GM21390 (cell line): ENCODE measurements at regions not wholly inside any gene's neighbourhood (a gene's known extent, or its start where the extent isn't known, plus 50 kb on each side); places are given as distances from the start of the nearest gene placed in this dataset.
"Not testable (repeated sequence)": the region's sequence is repeated elsewhere in the genome, so short reads cannot be mapped to it uniquely, and the experiment has no call there.

Experiments
- ATAC-seq: cut with Tn5 transposase; IDR thresholded peaks from one replicate; pipeline ENCODE4 v1.9.1; 2021; ENCODE audit not compliant: unreplicated experiment

DNA sequence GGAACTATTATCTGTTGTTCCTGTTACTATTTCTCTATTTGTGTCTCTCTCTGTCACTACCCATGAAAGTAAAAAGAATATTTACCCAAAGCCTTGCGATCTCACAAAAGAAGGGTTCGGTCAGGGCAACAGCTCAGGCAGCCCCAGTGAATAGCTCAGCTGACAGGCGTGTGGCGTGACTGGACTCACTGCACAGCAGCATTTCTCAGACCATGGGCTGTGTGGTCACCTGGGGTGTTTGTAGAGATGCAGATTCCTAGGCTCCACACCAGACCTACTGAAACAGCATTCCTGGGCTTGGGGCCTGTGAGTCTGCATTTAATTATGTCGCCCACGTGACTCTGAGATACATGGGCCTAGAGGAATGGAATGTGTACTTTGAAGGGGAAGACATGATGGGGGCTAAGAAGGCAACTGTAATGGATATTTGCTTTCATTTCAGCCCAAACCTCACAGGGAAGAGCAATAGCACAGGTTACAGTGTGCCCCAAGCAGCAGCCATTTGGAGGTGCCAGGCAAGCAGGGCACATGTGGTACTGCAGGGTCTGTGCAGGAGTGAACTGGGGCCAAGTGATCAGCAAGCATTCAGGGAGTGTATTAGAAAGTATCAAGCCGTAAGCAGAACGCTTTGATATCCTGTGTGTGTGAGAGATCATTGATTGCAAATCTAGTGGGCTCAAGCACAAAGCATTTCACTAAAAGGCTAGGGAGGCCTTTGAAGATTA lies 90.4 kb upstream of the RBMS1 start:
- ATAC-seq, result no peak

- no peak for ATAC-seq
Measured at GRCh38 chr2:160584972-160585494, 91.4 kb upstream of the RBMS1 start.

DNA sequence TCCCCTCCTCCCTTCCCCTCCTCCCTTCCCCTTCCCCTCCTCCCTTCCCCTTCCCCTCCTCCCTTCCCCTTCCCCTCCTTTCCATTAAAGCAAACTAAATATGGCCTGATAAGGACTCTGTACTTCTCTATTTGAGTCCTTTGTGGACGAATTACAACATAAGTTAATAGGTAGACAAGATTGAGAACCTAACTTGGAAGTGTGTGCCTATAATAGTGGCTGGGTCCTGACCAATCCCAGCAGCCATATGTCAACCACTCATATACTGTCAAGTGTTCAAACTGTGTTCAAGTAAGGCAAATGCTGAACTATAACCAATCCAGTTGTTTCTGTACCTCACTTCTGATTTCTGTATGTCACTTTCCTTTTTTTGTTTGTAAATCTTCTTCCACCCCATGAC lies 97.1 kb upstream of the RBMS1 start:
- ATAC-seq, result no peak

DNA sequence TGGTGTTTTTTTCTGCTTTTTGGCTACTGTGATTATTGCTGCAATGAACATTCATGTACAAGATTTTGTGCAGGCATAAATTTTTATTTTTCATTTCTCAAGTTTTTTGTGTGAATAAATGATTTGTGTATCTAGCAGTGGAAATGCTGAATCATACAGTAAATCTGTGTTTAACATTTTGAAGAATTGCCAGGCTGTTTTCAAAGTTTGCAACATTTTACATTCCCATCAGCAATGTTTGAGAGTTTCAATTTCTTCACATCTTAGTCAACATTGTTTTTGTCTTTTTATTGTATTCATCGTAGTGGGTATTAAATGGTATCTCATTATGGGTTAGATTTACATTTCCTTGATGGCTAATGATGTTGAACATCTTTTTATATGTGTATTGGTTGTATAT lies 98.8 kb upstream of the RBMS1 start:
- no peak for ATAC-seq

- no peak for ATAC-seq
Measured at GRCh38 chr2:160592993-160593392, 99.4 kb upstream of the RBMS1 start.

DNA sequence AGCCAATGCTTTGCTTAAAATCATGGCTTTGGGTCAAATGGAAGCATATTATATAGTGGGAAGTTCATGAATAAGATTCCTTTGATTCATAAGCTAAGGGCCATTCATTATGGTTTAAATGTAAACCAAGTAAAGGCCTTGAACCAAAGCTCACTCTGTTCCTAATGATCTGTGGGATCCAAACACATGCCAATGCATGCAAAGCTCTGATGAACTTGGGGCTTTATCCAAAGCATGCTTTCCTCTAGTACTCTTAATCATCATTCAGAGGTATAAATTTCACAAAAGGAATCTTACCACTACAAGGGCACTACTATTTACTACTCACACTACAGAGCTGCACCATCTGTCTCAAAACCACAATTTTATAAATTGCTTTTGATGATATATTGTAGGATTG lies 102.8 kb upstream of the RBMS1 start:
- ATAC-seq, result no peak

- not testable (repeated sequence) for ATAC-seq
Measured at GRCh38 chr2:160600437-160600836, 106.8 kb upstream of the RBMS1 start.

DNA sequence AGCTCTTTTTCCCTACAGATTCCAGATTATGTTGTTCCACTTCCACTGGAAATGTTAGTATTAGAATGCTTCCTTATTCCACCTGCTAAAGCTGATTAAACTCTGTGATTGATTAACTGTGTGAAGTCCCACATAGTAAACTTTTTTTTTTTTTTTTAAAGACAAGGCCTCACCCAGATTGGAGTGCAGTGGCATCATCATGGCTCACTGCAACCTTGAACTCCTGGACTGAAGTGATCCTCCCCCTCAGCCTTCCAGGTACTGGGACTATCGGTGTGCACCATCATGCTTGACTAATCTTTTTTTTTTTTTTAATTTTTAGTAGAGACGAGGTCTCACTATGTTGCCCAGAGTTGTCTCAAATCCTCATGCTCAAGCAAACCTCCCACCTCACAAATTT lies 108.5 kb upstream of the RBMS1 start:
- no peak for ATAC-seq

DNA sequence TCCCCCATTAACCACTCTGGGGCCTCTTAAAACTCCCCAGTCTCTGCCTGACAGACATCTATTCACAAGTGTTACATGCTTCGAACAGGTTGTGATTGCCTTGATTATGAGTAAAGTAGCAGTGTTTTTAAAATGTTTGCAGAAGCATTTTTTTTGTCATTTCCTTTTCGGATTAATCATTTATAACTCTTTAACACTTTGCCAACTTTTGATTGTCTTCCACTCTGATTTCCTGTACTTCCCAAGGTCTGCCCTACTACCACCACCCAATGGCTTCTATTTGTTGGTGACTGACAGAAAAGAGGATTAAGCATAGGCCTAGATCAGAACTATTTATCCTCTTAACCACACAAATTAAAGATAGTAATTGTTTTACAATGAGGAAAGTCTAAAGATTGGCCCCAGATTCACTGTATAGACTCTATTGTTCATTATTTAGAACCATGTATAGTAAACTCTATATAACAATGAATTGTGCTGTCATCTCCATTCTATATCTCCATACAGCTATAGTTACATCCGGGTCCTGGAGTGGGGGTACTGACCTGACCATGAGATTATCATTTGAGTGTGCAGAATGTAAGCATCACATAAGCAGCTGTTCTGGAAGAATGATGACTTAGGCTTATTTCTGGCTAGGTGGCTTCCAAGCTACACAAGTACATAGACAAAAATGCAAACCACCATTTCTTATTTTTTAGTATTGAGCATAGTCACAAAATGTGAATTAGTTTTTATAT lies 110.3 kb upstream of the RBMS1 start:
- no peak for ATAC-seq

DNA sequence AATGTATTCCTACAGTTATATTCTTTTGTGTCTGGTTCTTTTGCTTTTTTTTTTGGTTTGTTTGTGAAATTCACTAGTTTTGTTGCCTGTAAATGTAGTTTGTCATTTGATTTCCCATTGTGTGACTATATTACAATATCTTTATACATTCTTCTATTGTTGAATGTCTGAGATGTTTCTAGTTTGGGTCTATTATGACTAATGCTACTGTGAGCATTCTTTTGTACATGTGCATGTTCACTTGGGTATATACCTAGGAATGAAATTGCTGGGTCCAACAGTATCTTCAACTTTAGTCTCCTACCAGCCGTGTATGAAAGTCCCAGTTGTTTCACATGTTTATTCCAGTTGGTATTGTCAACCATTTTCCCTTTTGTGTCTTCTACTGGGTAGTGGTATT lies 112.7 kb upstream of the RBMS1 start:
- no peak for ATAC-seq

DNA sequence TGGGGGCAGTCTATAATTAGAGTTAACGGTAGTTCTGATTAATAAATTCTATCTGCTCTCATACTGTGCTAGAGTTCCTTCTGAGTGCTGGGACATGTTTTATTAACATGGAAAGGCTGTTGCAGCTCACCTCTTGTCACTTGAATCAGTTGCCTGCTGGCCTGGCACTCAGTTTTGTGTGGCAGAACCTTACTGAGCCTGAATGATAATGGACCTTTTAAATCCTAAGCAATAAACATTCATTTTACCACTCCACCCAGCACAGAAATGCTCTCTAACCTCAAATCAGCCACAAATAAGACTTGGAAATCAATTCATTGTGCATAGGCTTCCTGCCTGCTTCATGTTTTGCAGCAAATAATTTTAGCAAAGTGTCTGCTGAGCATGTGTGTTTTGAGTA lies 115.0 kb upstream of the RBMS1 start:
- no peak for ATAC-seq

DNA sequence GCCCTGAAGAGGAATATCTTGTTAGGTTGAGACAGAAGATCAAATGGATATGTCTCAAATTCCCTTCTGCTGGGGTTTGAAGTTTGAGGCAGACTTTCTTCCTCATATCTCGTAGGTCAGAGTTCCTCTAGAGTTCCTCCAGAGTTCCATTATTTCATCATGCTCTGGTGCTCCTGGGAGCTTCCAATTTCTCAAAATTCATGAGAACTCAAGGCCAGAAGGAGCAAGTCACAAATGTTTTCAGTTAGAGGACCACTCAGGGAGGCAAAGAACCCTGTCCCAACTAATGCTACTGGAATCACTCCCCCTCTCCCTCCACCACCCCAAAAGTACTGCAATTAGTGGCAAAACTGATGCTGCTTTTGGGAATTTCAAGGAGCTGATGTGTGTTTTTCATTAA lies 115.7 kb upstream of the RBMS1 start:
- ATAC-seq, result no peak

DNA sequence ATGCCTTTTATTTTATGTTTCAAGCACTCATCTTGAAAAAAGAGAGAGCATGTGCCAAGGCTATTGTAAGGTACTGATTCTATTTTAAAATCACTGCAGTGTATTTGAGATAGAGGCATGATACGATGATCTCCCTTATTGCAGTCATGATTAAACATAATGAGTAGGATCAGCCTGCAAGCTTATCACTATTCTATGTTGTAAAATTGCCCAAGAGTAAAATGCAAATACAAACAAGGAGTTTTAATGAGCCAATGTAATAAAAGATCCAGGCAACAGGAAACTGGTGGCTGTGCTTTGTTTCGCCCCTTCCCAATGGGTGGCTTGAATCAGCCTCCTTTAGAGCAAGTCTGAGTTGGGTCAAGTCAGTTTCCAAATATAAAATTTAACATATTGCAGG lies 116.4 kb upstream of the RBMS1 start:
- no peak for ATAC-seq

DNA sequence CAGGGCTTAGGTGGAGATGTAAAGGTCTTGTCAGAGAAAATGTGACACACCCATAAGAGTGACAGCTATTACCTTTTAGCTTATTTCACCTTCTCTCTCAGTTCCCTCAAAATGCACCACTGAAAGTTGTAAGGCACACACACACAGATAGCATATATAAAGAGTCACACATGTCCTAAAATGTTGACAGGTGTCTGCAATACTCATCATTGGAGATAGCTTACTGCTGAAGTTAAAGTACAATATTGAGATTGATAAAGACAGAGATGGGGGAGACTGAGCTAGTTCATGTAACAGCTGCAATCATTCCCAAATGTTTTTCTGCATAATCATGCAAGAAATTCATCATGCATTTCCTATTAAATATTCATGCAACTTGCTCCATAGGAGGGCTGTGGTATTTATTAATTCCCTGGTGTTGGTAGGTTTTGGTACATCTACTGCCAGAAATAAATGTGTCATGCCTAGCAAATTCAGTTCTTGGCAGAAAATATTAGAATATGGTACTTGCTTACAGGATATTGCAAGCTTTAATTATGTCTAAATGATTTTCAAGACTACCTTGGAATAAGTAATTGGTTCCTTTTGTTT lies 118.8 kb upstream of the RBMS1 start:
- ATAC-seq, result no peak

GRCh38 chr2:160613466-160614153 lies 120.0 kb upstream of the RBMS1 start:
- ATAC-seq, result no peak

DNA sequence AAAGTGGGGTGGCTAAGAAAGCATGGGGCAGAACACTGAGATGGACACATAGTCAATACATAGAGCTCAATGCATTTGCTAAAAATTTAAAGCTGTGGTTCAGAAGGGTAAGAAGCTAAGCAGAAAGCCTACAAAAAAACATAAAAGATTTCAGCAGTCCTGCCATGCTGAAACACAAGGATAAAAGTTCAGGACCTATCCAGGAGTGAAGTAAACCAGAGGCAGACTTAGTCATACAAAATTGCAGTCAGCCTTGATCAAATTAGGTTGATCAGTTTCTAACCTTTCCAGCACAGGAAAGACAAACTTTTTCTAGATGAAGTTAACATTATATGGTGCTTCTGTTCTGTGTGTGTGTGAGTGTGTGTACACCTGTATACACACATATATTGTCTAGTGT lies 120.8 kb upstream of the RBMS1 start:
- ATAC-seq, result no peak

DNA sequence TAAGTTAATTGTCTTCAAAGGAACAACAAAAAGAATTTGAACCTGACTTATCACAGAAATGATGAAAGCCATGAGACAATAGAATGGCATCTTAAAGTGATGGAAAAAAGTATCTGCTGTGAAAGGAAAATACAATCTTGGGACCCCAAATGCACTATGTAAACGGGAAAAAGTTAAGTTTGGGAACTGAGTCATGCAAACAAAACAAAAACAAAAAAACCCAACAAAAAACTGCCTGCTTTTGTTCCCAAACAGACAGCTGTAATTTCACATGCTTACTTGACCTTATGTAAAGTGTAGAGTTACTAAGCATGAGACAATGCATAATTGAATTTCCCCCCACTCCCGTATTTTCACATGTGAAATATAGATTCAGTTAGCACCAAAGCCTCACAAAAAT lies 122.1 kb upstream of the RBMS1 start:
- ATAC-seq, result no peak

DNA sequence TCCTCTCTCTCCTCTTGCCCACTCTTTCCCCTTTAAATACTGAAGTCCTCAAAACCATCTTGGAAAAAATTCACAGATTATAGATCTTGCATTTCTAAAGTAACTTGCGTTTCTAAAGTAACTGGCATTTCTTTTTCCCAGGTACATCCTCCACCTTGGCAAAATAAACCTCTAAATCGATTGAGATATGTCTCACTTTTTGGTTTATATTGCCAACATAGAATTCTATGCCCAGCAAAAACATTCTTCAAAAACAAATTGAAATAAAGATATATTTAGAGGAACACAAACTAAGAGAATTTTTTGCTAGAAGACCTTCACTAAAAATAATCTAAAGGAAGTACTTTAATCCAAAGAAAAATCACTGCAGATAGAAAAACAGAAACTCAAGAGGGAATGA lies 122.5 kb upstream of the RBMS1 start:
- no peak for ATAC-seq

DNA sequence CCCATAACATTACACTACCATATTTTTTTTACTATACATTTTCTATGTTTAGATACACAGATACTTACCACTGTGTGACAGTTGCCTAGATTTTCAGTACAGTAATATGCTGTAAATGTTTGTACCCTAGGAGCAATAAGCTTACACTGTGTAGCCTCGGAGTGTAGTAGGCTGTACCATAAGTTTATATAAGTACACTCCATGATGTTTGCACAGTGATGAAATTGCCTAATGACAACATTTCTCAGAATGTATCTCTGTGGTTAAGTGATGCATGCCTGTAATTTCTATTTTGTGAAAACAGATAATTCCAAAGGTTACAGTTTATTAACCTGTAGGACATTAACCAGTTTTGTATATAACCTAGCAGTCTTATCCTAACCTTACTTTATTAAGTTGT lies 128.1 kb upstream of the RBMS1 start:
- ATAC-seq, result no peak

DNA sequence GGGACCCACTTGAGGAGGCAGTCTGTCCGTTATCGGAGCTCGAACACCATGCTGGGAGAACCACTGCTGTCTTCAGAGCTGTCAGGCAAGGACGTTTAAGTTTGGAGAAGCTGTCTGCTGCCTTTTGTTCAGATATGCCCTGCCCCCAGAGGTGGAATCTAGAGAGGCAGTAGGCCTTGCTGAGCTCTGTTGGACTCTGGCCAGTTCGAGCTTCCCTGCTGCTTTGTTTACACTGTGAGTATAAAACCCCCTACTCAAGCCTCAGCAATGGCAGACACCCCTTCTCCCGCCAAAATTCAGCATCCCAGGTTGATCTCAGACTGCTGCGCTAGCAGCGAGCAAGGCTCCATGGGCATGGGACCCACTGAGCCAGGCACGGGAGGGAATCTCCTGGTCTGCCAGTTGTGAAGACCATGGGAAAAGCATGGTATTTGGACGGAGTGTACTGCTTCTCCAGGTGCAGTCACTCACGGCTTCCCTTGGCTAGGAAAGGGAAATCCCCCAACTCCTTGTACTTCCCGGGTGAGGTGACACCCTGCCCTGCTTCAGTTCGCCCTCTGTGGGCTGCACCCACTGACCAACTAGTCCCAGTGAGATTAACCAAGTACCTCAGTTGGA lies 134.5 kb upstream of the RBMS1 start:
- not testable (repeated sequence) for ATAC-seq

- no peak for ATAC-seq
Measured at GRCh38 chr2:160628811-160629210, 135.2 kb upstream of the RBMS1 start.
